ENCODE measurements at regions not wholly inside any gene's neighbourhood (a gene's known extent, or its start where the extent isn't known, plus 50 kb on each side); places are given as distances from the start of the nearest gene placed in this dataset.

DNA sequence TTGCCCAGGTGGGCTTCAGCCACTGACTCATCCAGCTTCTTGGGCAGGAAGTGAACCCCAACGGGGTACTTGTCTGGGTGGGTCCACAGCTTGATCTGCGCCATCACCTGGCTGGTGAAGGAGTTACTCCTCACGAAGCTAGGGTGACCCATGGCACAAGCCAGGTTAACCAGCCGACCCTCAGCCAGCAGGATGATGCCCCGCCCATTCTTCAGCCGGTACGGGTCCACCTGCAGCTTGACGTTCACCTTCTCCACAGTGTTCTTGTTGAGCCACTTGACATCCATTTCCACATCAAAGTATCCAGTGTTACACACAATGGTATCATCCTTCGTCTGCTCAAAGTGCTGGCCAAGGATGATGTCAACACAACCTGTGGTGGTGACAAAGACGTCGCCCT, 121.3 kb upstream of the NXPH2 start:
- 88 to 94% (median 90%) methylated on average over 11 of the region's 11 CpGs for WGBS, 5 donors
- TF ChIP-seq POLR2AphosphoS5 (IDR thresholded peaks at IDR 0.05) = no peak
- TF ChIP-seq POLR2A (IDR thresholded peaks at IDR 0.05) = no peak
- no peak for TF ChIP-seq EP300 (IDR thresholded peaks at IDR 0.05)
- TF ChIP-seq, protein P1, sequence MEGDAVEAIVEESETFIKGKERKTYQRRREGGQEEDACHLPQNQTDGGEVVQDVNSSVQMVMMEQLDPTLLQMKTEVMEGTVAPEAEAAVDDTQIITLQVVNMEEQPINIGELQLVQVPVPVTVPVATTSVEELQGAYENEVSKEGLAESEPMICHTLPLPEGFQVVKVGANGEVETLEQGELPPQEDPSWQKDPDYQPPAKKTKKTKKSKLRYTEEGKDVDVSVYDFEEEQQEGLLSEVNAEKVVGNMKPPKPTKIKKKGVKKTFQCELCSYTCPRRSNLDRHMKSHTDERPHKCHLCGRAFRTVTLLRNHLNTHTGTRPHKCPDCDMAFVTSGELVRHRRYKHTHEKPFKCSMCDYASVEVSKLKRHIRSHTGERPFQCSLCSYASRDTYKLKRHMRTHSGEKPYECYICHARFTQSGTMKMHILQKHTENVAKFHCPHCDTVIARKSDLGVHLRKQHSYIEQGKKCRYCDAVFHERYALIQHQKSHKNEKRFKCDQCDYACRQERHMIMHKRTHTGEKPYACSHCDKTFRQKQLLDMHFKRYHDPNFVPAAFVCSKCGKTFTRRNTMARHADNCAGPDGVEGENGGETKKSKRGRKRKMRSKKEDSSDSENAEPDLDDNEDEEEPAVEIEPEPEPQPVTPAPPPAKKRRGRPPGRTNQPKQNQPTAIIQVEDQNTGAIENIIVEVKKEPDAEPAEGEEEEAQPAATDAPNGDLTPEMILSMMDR (IDR thresholded peaks at IDR 0.05) = no peak
- Histone ChIP-seq H3K9me3 (peaks cover 0 to 4% (median 0%) of the 10 kb centered on the region in 4 donors), H3K36me3 (no peaks in the 10 kb centered on the region), H3K4me3 (no peak overlapping the region), H3K4me1 (no peaks in the 10 kb centered on the region), H3K27ac (no peak overlapping the region), H3K27me3 (no peaks in the 10 kb centered on the region)
- no peak for DNase-seq
- intact Hi-C loops (cut with DNase I; ENCODE audit: low total_unique reads) = no loop called here

GRCh38 chr2:138898855-138899254, 118.7 kb upstream of the NXPH2 start:
- TF ChIP-seq POLR2A (IDR thresholded peaks at IDR 0.05) (no peak), POLR2AphosphoS5 (IDR thresholded peaks at IDR 0.05) (no peak), EP300 (IDR thresholded peaks at IDR 0.05) (no peak)
- TF ChIP-seq, protein P1 (IDR thresholded peaks at IDR 0.05) = no peak
- no peaks in the 10 kb centered on the region for H3K36me3 ChIP-seq
- no peaks in the 10 kb centered on the region for H3K27me3 ChIP-seq
- no peak for DNase-seq
- H3K9me3 ChIP-seq = peaks cover 0 to 4% (median 0%) of the 10 kb centered on the region in 4 donors
- no peak overlapping the region for H3K27ac ChIP-seq
- H3K4me3 ChIP-seq = no peak overlapping the region
- no peaks in the 10 kb centered on the region for H3K4me1 ChIP-seq
- intact Hi-C loops (cut with DNase I; ENCODE audit: low total_unique reads) = no loop called here

DNA sequence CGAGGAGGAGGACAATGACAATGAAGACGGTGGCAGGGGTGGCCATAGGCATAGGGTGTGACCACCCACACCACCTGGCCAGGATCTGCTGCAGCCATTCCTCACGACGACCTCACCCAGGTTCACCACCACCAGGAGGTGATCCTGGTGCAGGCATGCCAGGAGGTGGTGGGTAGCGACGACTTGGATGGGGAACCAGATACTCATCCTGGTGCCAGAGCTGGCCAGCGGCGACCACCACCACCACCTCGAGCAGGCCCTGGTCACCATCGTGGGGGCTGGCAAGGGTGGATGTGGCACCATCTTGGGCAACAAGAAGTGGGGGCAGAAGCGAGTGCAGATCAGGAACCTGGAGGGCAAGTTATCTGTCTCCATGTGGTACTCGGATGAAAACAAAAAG, 117.1 kb upstream of the NXPH2 start:
- H3K4me1 ChIP-seq = no peaks in the 10 kb centered on the region
- 85 to 90% (median 87%) methylated on average over 4 to 12 of the region's 12 CpGs for WGBS, 5 donors
- no peak for TF ChIP-seq EP300 (IDR thresholded peaks at IDR 0.05)
- no peak for TF ChIP-seq POLR2AphosphoS5 (IDR thresholded peaks at IDR 0.05)
- TF ChIP-seq, protein P1 (IDR thresholded peaks at IDR 0.05) = no peak
- no peak for TF ChIP-seq POLR2A (IDR thresholded peaks at IDR 0.05)
- no peak overlapping the region for H3K4me3 ChIP-seq
- intact Hi-C loops (cut with DNase I; ENCODE audit: low total_unique reads) = no loop called here
- no peak overlapping the region for H3K27ac ChIP-seq
- H3K9me3 ChIP-seq = peaks cover 0 to under 1% (median 0%) of the 10 kb centered on the region in 4 donors
- no peaks in the 10 kb centered on the region for H3K36me3 ChIP-seq
- no peaks in the 10 kb centered on the region for H3K27me3 ChIP-seq
- no peak for DNase-seq

- H3K9me3 ChIP-seq = no peaks in the 10 kb centered on the region
- intact Hi-C loops (cut with DNase I; ENCODE audit: low total_unique reads) = no loop called here
- no peak overlapping the region for H3K4me3 ChIP-seq
Measured at GRCh38 chr2:138893746-138894145, 113.6 kb upstream of the NXPH2 start.

More at GRCh38 chr2:138893746-138894145, 113.6 kb upstream of the NXPH2 start:
- Histone ChIP-seq H3K27me3 (no peaks in the 10 kb centered on the region), H3K36me3 (no peaks in the 10 kb centered on the region), H3K27ac (no peak overlapping the region), H3K4me1 (no peaks in the 10 kb centered on the region)
- TF ChIP-seq, protein P1 (IDR thresholded peaks at IDR 0.05) = no peak
- no peak for TF ChIP-seq POLR2A (IDR thresholded peaks at IDR 0.05)
- TF ChIP-seq EP300 (IDR thresholded peaks at IDR 0.05) = no peak
- TF ChIP-seq POLR2AphosphoS5 (IDR thresholded peaks at IDR 0.05) = no peak
- 38 to 72% (median 49%) methylated on average over 3 of the region's 3 CpGs for WGBS, 5 donors
- no peak for DNase-seq
